HepG2 (cell line): ENCODE measurements at regions not wholly inside any gene's neighbourhood (a gene's known extent, or its start where the extent isn't known, plus 50 kb on each side); places are given as distances from the start of the nearest gene placed in this dataset.

Experiments used
- ATF1 ChIP-seq: IDR thresholded peaks from 2 replicates; pipeline ENCODE4 v1.6.1; 2016; ENCODE audit warnings: mild to moderate bottlenecking, control low read depth
- EP300 ChIP-seq, 3 experiments: sonication (generic) in 1 of 3; formaldehyde crosslinking in 1 of 3; IDR thresholded peaks; 2 replicates each; pipeline versions ENCODE4 v1.5.1 to v1.6.1; 2011 to 2020; ENCODE audit warnings: low read depth in 2 of 3, low read length in 2 of 3, borderline replicate concordance in 1 of 3, improper control_type of control experiment in 1 of 3, mild to moderate bottlenecking in 1 of 3, missing genetic modification reagents in 1 of 3, moderate library complexity in 1 of 3
- GATA4 ChIP-seq: sonication (generic); IDR thresholded peaks from 2 replicates; pipeline ENCODE4 v1.6.1; 2016; ENCODE audit warnings: antibody characterized with exemption, low read depth, borderline replicate concordance
- HCFC1 ChIP-seq: fragments of 150-350 bp; IDR thresholded peaks from 2 replicates; pipeline ENCODE4 v1.6.1; 2014; ENCODE audit warnings: low read depth, low read length
- MAFK ChIP-seq, 2 experiments: IDR thresholded peaks in 1 of 2; conservative IDR thresholded peaks in 1 of 2; 2 replicates each; pipeline ENCODE4 v1.6.1; 2011; ENCODE audit warnings: improper control_type of control experiment in 2 of 2, low read length in 2 of 2
- NR3C1 ChIP-seq: sonication (generic); formaldehyde crosslinking; IDR thresholded peaks from 2 replicates; pipeline ENCODE4 v1.4.0; 2020; ENCODE audit warnings: missing genetic modification reagents
- RBFOX2 ChIP-seq: fragments of 200-400 bp; formaldehyde crosslinking; IDR thresholded peaks from 2 replicates; pipeline ENCODE4 v1.6.1; 2017; ENCODE audit warnings: low read depth, mild to moderate bottlenecking, low read length
- SOX6 ChIP-seq, 2 experiments: fragments of 450-650 bp in 1 of 2; sonication (generic) in 1 of 2; formaldehyde crosslinking in 1 of 2; IDR thresholded peaks; 2 replicates each; pipeline versions ENCODE4 v1.4.0 to v1.6.1; 2017 to 2020; ENCODE audit warnings: antibody characterized with exemption in 1 of 2, mild to moderate bottlenecking in 1 of 2, missing genetic modification reagents in 1 of 2
- SRF ChIP-seq: IDR thresholded peaks from 2 replicates; pipeline ENCODE4 v1.6.1; 2011; ENCODE audit warnings: mild to moderate bottlenecking, low read depth, low read length, moderate library complexity
- ZNF780A ChIP-seq: sonication (generic); formaldehyde crosslinking; IDR thresholded peaks from 2 replicates; pipeline ENCODE4 v1.8.0; 2022; ENCODE audit warnings: mild to moderate bottlenecking, missing genetic modification reagents, moderate library complexity
- TF ChIP-seq, protein P1 (sequence below): sonication (generic); formaldehyde crosslinking; IDR thresholded peaks from 2 replicates; pipeline ENCODE4 v1.4.0; 2020; ENCODE audit warnings: missing genetic modification reagents
- TF ChIP-seq, protein P2 (sequence below): sonication (generic); formaldehyde crosslinking; IDR thresholded peaks from 2 replicates; pipeline ENCODE4 v1.8.1; 2023; ENCODE audit warnings: mild to moderate bottlenecking, missing genetic modification reagents
- TF ChIP-seq, protein P3 (sequence below): sonication (generic); formaldehyde crosslinking; IDR thresholded peaks from 2 replicates; pipeline ENCODE4 v1.4.0; 2020; ENCODE audit warnings: missing genetic modification reagents; ENCODE audit errors: not compliant biosample characterization
- TF ChIP-seq, protein P4 (sequence below): sonication (generic); formaldehyde crosslinking; IDR thresholded peaks from 2 replicates; pipeline ENCODE4 v1.9.0; 2021; ENCODE audit warnings: missing genetic modification reagents, mild to moderate bottlenecking, borderline replicate concordance

DNA sequence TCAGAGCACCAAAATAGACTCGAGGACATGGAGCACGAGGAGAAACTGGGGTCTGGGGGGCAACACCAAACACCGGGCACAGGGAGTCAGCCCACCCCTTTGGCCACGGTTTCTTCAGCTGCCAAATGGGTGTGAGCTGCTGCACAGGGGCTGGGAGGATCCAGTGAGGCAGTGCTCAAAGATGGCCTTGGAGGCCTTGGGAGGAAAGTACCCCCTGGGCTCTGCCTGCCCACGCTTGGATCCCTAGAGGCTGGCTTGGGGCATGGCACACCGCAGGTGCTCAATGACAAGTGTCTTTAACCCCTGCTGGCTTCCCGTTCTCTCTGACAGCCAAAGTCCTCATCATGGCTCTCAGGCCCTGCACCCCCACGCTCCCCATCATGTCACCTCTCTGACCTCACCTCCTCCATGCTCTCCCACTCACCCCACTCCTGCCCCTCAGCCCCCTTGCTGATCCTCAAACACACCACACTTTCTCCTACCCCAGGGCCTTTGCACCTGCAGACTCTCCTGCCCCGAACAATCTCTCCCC is 190.3 kb downstream of the ANKRD60 start:
- TF ChIP-seq, protein P1, sequence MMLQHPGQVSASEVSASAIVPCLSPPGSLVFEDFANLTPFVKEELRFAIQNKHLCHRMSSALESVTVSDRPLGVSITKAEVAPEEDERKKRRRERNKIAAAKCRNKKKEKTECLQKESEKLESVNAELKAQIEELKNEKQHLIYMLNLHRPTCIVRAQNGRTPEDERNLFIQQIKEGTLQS (CRISPR knock-in tag), result no peak
- no peak for TF ChIP-seq RBFOX2
- no peak for TF ChIP-seq MAFK (conservative IDR thresholded peaks at IDR 0.05 in 1 of 2, IDR thresholded peaks at IDR 0.05 in 1 of 2; ENCODE audit: low read length in 2 of 2)
- TF ChIP-seq SRF, result no peak
- no peak for TF ChIP-seq EP300 (IDR thresholded peaks at IDR 0.05; ENCODE audit: low read depth in 2 of 2, low read length in 2 of 2)
- no peak for TF ChIP-seq EP300 (CRISPR knock-in tag; IDR thresholded peaks at IDR 0.05; ENCODE audit: borderline replicate concordance)
- no peak for TF ChIP-seq ZNF780A (CRISPR knock-in tag)
- TF ChIP-seq NR3C1 (CRISPR knock-in tag), result no peak
- TF ChIP-seq, protein P2, sequence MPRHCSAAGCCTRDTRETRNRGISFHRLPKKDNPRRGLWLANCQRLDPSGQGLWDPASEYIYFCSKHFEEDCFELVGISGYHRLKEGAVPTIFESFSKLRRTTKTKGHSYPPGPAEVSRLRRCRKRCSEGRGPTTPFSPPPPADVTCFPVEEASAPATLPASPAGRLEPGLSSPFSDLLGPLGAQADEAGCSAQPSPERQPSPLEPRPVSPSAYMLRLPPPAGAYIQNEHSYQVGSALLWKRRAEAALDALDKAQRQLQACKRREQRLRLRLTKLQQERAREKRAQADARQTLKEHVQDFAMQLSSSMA (CRISPR knock-in tag), result no peak
- TF ChIP-seq SOX6 (IDR thresholded peaks at IDR 0.05), result no peak
- TF ChIP-seq SOX6 (CRISPR knock-in tag; IDR thresholded peaks at IDR 0.05), result no peak
- TF ChIP-seq, protein P3, sequence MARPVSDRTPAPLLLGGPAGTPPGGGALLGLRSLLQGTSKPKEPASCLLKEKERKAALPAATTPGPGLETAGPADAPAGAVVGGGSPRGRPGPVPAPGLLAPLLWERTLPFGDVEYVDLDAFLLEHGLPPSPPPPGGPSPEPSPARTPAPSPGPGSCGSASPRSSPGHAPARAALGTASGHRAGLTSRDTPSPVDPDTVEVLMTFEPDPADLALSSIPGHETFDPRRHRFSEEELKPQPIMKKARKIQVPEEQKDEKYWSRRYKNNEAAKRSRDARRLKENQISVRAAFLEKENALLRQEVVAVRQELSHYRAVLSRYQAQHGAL, result no peak
- TF ChIP-seq HCFC1, result no peak
- TF ChIP-seq GATA4, result no peak
- TF ChIP-seq, protein P4, sequence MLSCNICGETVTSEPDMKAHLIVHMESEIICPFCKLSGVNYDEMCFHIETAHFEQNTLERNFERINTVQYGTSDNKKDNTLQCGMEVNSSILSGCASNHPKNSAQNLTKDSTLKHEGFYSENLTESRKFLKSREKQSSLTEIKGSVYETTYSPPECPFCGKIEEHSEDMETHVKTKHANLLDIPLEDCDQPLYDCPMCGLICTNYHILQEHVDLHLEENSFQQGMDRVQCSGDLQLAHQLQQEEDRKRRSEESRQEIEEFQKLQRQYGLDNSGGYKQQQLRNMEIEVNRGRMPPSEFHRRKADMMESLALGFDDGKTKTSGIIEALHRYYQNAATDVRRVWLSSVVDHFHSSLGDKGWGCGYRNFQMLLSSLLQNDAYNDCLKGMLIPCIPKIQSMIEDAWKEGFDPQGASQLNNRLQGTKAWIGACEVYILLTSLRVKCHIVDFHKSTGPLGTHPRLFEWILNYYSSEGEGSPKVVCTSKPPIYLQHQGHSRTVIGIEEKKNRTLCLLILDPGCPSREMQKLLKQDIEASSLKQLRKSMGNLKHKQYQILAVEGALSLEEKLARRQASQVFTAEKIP, result no peak
- TF ChIP-seq ATF1, result no peak
